ENCODE measurements at regions not wholly inside any gene's neighbourhood (a gene's known extent, or its start where the extent isn't known, plus 50 kb on each side); places are given as distances from the start of the nearest gene placed in this dataset.

GRCh38 chr13:91054902-91055301 is 292.6 kb upstream of the MIR17HG start:
- ATAC-seq = no peak
- Histone ChIP-seq H3K4me1 (ENCODE audit: insufficient read depth) (peaks cover 9% of the 10 kb centered on the region; the same call in 1 of the 2 replicates), H3F3A (replicated peaks; ENCODE audit: low read depth) (no peaks in the 10 kb centered on the region), H3K4me3 (no peak overlapping the region), H3K36me3 (ENCODE audit: insufficient read depth) (no peaks in the 10 kb centered on the region), H4K20me1 (replicated peaks; ENCODE audit: insufficient read depth) (no peaks in the 10 kb centered on the region), H3K9me2 (ENCODE audit: insufficient read depth) (no peaks in the 10 kb centered on the region), H3K27ac (ENCODE audit: low read depth) (no peak overlapping the region), H3K4me2 (no peak overlapping the region), H3K27me3 (ENCODE audit: insufficient read depth) (no peaks in the 10 kb centered on the region), H3K79me2 (replicated peaks; ENCODE audit: insufficient read depth) (no peaks in the 10 kb centered on the region), H2AFZ (no peak overlapping the region)
- no peaks in the 10 kb centered on the region; the same call in 2 of the 3 replicates for H3K36me3 Mint-ChIP-seq (ENCODE audit: low read depth)
- H3K4me3 Mint-ChIP-seq = no peak overlapping the region
- no peak for TF ChIP-seq ZNF462 (CRISPR knock-in tag; IDR thresholded peaks at IDR 0.05)
- TF ChIP-seq ZNF331 (CRISPR knock-in tag; IDR thresholded peaks at IDR 0.05; ENCODE audit: low read depth) = no peak
- TF ChIP-seq JUNB (IDR thresholded peaks at IDR 0.05; ENCODE audit: unreplicated experiment) = no peak
- TF ChIP-seq STAT1 (IDR thresholded peaks at IDR 0.05; ENCODE audit: unreplicated experiment) = no peak
- no peak for TF ChIP-seq NANOG (IDR thresholded peaks at IDR 0.05; ENCODE audit: borderline replicate concordance)
- no peak for TF ChIP-seq ZNF114 (CRISPR knock-in tag; IDR thresholded peaks at IDR 0.05)
- no peak for TF ChIP-seq POLR2AphosphoS5 (IDR thresholded peaks at IDR 0.05; ENCODE audit: low read depth)
- no peak for TF ChIP-seq CTCF (conservative IDR thresholded peaks at IDR 0.05; ENCODE audit: low read depth in 2 of 2)
- TF ChIP-seq ETS1 (IDR thresholded peaks at IDR 0.05) = no peak
- TF ChIP-seq REST (IDR thresholded peaks at IDR 0.05; ENCODE audit: unreplicated experiment) = no peak
- TF ChIP-seq EZH2phosphoT487 (IDR thresholded peaks at IDR 0.05; ENCODE audit: unreplicated experiment) = no peak
- peaks cover 14% of the 10 kb centered on the region; the same call in 2 of the 3 replicates for H3K4me1 Mint-ChIP-seq
- H3K27me3 Mint-ChIP-seq (ENCODE audit: insufficient read depth, low read depth, poor library complexity) = peaks cover 2% of the 10 kb centered on the region
- no peak for DNase-seq (ENCODE audit: low spot score)
- no peak overlapping the region for H3K27ac Mint-ChIP-seq
- H3K9me3 Mint-ChIP-seq = peaks cover 12% of the 10 kb centered on the region; the same call in 2 of the 3 replicates

Measured in GM23338 (cell line).